ENCODE measurements at regions not wholly inside any gene's neighbourhood (a gene's known extent, or its start where the extent isn't known, plus 50 kb on each side); places are given as distances from the start of the nearest gene placed in this dataset.
"Not testable (repeated sequence)": the region's sequence is repeated elsewhere in the genome, so short reads cannot be mapped to it uniquely, and the experiment has no call there.

GRCh38 chr11:34809191-34810106 lies 106.7 kb downstream of the APIP start:
- peak; percentile 44 for ATAC-seq (replicated peaks)
- H3K27ac Mint-ChIP-seq = no peak overlapping the region
- H3K36me3 Mint-ChIP-seq (ENCODE audit: low read depth) = no peaks in the 10 kb centered on the region
- H3K4me1 Mint-ChIP-seq = peaks cover 9% of the 10 kb centered on the region
- H3K4me3 Mint-ChIP-seq = no peak overlapping the region
- H3K27me3 Mint-ChIP-seq = peaks cover 27% of the 10 kb centered on the region
- H3K9me3 Mint-ChIP-seq = peaks cover 29% of the 10 kb centered on the region

- H3K27ac Mint-ChIP-seq = no peak overlapping the region
- H3K27me3 Mint-ChIP-seq = peaks cover 25% of the 10 kb centered on the region
- H3K36me3 Mint-ChIP-seq (ENCODE audit: low read depth) = no peaks in the 10 kb centered on the region
- peaks cover 9% of the 10 kb centered on the region for H3K4me1 Mint-ChIP-seq
- H3K9me3 Mint-ChIP-seq = peaks cover 20% of the 10 kb centered on the region
- ATAC-seq (replicated peaks) = no peak
- no peak overlapping the region for H3K4me3 Mint-ChIP-seq
These were observed 109.3 kb downstream of the APIP start for GRCh38 chr11:34806875-34807274.

- ATAC-seq (replicated peaks) = no peak
- no peaks in the 10 kb centered on the region for H3K36me3 Mint-ChIP-seq (ENCODE audit: low read depth)
- no peak overlapping the region for H3K27ac Mint-ChIP-seq
- H3K9me3 Mint-ChIP-seq = peaks cover 20% of the 10 kb centered on the region
- peaks cover 26% of the 10 kb centered on the region for H3K27me3 Mint-ChIP-seq
- H3K4me1 Mint-ChIP-seq = peaks cover 9% of the 10 kb centered on the region
- H3K4me3 Mint-ChIP-seq = no peak overlapping the region
These were observed 110.2 kb downstream of the APIP start for GRCh38 chr11:34805937-34806336.

- Mint-ChIP-seq H3K4me3 (no peak overlapping the region), H3K4me1 (no peaks in the 10 kb centered on the region), H3K36me3 (ENCODE audit: low read depth) (no peaks in the 10 kb centered on the region), H3K27ac (no peak overlapping the region), H3K27me3 (peaks cover 12% of the 10 kb centered on the region), H3K9me3 (no peaks in the 10 kb centered on the region)
- ATAC-seq (replicated peaks) = no peak
These were observed 116.3 kb downstream of the APIP start for GRCh38 chr11:34799848-34800247.

GRCh38 chr11:34798985-34799384 lies 117.2 kb downstream of the APIP start:
- no peaks in the 10 kb centered on the region for H3K36me3 Mint-ChIP-seq (ENCODE audit: low read depth)
- no peaks in the 10 kb centered on the region for H3K9me3 Mint-ChIP-seq
- ATAC-seq (replicated peaks) = no peak
- H3K27ac Mint-ChIP-seq = no peak overlapping the region
- H3K4me1 Mint-ChIP-seq = no peaks in the 10 kb centered on the region
- no peak overlapping the region for H3K4me3 Mint-ChIP-seq
- peaks cover 12% of the 10 kb centered on the region for H3K27me3 Mint-ChIP-seq

GRCh38 chr11:34797497-34797896 lies 118.7 kb downstream of the APIP start:
- H3K9me3 Mint-ChIP-seq; ATAC-seq (replicated peaks); H3K36me3 Mint-ChIP-seq (ENCODE audit: low read depth); H3K4me1 Mint-ChIP-seq; H3K27me3 Mint-ChIP-seq; H3K27ac Mint-ChIP-seq; H3K4me3 Mint-ChIP-seq: not testable (repeated sequence)

- no peak for ATAC-seq (replicated peaks)
- Mint-ChIP-seq H3K9me3 (peaks cover 3% of the 10 kb centered on the region), H3K4me3 (no peak overlapping the region), H3K36me3 (ENCODE audit: low read depth) (no peaks in the 10 kb centered on the region), H3K27ac (no peak overlapping the region), H3K27me3 (peaks cover 14% of the 10 kb centered on the region), H3K4me1 (no peaks in the 10 kb centered on the region)
These were observed 120.5 kb downstream of the APIP start for GRCh38 chr11:34795641-34796040.

- H3K27ac Mint-ChIP-seq = no peak overlapping the region
- H3K4me1 Mint-ChIP-seq = no peaks in the 10 kb centered on the region
- H3K4me3 Mint-ChIP-seq = no peak overlapping the region
- peaks cover 14% of the 10 kb centered on the region for H3K27me3 Mint-ChIP-seq
- peaks cover 3% of the 10 kb centered on the region for H3K9me3 Mint-ChIP-seq
- no peaks in the 10 kb centered on the region for H3K36me3 Mint-ChIP-seq (ENCODE audit: low read depth)
- no peak for ATAC-seq (replicated peaks)
These were observed 121.5 kb downstream of the APIP start for GRCh38 chr11:34794696-34795095.

- Mint-ChIP-seq H3K27ac (no peak overlapping the region), H3K9me3 (peaks cover 3% of the 10 kb centered on the region), H3K4me1 (no peaks in the 10 kb centered on the region), H3K27me3 (peaks cover 14% of the 10 kb centered on the region), H3K4me3 (no peak overlapping the region), H3K36me3 (ENCODE audit: low read depth) (no peaks in the 10 kb centered on the region)
- ATAC-seq (replicated peaks) = no peak
These were observed 122.5 kb downstream of the APIP start for GRCh38 chr11:34793666-34794065.

- peaks cover 14% of the 10 kb centered on the region for H3K27me3 Mint-ChIP-seq
These were observed 123.3 kb downstream of the APIP start for GRCh38 chr11:34792814-34793258.

GRCh38 chr11:34791780-34792542 lies 124.2 kb downstream of the APIP start:
- peaks cover 14% of the 10 kb centered on the region for H3K27me3 Mint-ChIP-seq
- no peak overlapping the region for H3K4me3 Mint-ChIP-seq
- H3K4me1 Mint-ChIP-seq = no peaks in the 10 kb centered on the region
- no peak for ATAC-seq (replicated peaks)
- no peak overlapping the region for H3K27ac Mint-ChIP-seq
- no peaks in the 10 kb centered on the region for H3K36me3 Mint-ChIP-seq (ENCODE audit: low read depth)
- peaks cover 3% of the 10 kb centered on the region for H3K9me3 Mint-ChIP-seq

More at GRCh38 chr11:34792814-34793258, 123.3 kb downstream of the APIP start:
- H3K27ac Mint-ChIP-seq = no peak overlapping the region
- no peaks in the 10 kb centered on the region for H3K36me3 Mint-ChIP-seq (ENCODE audit: low read depth)
- no peaks in the 10 kb centered on the region for H3K4me1 Mint-ChIP-seq
- no peak for ATAC-seq (replicated peaks)
- peaks cover 3% of the 10 kb centered on the region for H3K9me3 Mint-ChIP-seq
- no peak overlapping the region for H3K4me3 Mint-ChIP-seq

GRCh38 chr11:34790620-34791019 lies 125.6 kb downstream of the APIP start:
- no peak overlapping the region for H3K4me3 Mint-ChIP-seq

GRCh38 chr11:34789196-34789834 lies 126.9 kb downstream of the APIP start:
- Mint-ChIP-seq H3K4me3 (no peak overlapping the region), H3K4me1 (no peaks in the 10 kb centered on the region), H3K9me3 (peaks cover 3% of the 10 kb centered on the region), H3K27me3 (peaks cover 18% of the 10 kb centered on the region), H3K27ac (no peak overlapping the region), H3K36me3 (ENCODE audit: low read depth) (no peaks in the 10 kb centered on the region)
- no peak for ATAC-seq (replicated peaks)

More at GRCh38 chr11:34790620-34791019, 125.6 kb downstream of the APIP start:
- H3K27me3 Mint-ChIP-seq = peaks cover 17% of the 10 kb centered on the region
- no peak overlapping the region for H3K27ac Mint-ChIP-seq
- peaks cover 3% of the 10 kb centered on the region for H3K9me3 Mint-ChIP-seq
- no peaks in the 10 kb centered on the region for H3K36me3 Mint-ChIP-seq (ENCODE audit: low read depth)
- no peaks in the 10 kb centered on the region for H3K4me1 Mint-ChIP-seq
- ATAC-seq (replicated peaks) = no peak

GRCh38 chr11:34788642-34789041 lies 127.5 kb downstream of the APIP start:
- ATAC-seq (replicated peaks) = no peak
- no peak overlapping the region for H3K27ac Mint-ChIP-seq
- H3K9me3 Mint-ChIP-seq = peaks cover 3% of the 10 kb centered on the region
- no peaks in the 10 kb centered on the region for H3K36me3 Mint-ChIP-seq (ENCODE audit: low read depth)
- no peak overlapping the region for H3K4me3 Mint-ChIP-seq
- H3K27me3 Mint-ChIP-seq = peaks cover 23% of the 10 kb centered on the region
- no peaks in the 10 kb centered on the region for H3K4me1 Mint-ChIP-seq
